ENCODE measurements at regions not wholly inside any gene's neighbourhood (a gene's known extent, or its start where the extent isn't known, plus 50 kb on each side); places are given as distances from the start of the nearest gene placed in this dataset.

DNA sequence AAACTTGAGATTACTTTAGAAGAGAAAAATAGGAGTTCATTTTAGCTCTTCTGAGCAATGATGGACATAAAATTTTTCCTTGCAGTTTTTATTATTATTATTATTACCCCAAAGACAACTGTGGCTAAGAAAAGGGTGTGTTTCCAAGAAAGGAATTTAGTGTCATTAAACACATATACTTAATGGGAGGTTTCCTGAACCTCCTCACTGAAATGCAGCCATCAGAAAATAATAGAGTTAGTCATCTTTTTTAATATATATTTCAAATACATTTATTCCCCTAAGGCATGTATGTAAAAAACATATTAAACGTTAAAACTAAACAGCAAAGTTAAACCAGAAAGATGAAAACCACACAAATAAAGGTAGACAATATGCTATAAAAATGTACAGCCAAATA lies 66.8 kb downstream of the CRPPA start:
- TF ChIP-seq, protein P1, sequence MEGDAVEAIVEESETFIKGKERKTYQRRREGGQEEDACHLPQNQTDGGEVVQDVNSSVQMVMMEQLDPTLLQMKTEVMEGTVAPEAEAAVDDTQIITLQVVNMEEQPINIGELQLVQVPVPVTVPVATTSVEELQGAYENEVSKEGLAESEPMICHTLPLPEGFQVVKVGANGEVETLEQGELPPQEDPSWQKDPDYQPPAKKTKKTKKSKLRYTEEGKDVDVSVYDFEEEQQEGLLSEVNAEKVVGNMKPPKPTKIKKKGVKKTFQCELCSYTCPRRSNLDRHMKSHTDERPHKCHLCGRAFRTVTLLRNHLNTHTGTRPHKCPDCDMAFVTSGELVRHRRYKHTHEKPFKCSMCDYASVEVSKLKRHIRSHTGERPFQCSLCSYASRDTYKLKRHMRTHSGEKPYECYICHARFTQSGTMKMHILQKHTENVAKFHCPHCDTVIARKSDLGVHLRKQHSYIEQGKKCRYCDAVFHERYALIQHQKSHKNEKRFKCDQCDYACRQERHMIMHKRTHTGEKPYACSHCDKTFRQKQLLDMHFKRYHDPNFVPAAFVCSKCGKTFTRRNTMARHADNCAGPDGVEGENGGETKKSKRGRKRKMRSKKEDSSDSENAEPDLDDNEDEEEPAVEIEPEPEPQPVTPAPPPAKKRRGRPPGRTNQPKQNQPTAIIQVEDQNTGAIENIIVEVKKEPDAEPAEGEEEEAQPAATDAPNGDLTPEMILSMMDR (IDR thresholded peaks at IDR 0.05; ENCODE audit: low read length): no peak
- TF ChIP-seq EZH2 (optimal IDR thresholded peaks at IDR 0.05; ENCODE audit: low read depth, low read length): no peak

Data from MM.1S (cell line).